ENCODE measurements at regions not wholly inside any gene's neighbourhood (a gene's known extent, or its start where the extent isn't known, plus 50 kb on each side); places are given as distances from the start of the nearest gene placed in this dataset.

- TF ChIP-seq CTCF (conservative IDR thresholded peaks at IDR 0.05; ENCODE audit: low read depth, low read length) = no peak
- no peak for TF ChIP-seq POLR2A (IDR thresholded peaks at IDR 0.05; ENCODE audit: low read depth, low read length)
- TF ChIP-seq FOS (IDR thresholded peaks at IDR 0.05; ENCODE audit: low read depth, low read length) = no peak
Observed at GRCh38 chr10:14421941-14422340, 91.2 kb upstream of the FRMD4A start.

Measured in IMR-90 (cell line).